CD4-positive, alpha-beta T cell (primary cell): ENCODE measurements at regions not wholly inside any gene's neighbourhood (a gene's known extent, or its start where the extent isn't known, plus 50 kb on each side); places are given as distances from the start of the nearest gene placed in this dataset.

Source experiments
- ATAC-seq: fragments of 200-7000 bp; cut with Tn5 transposase; one replicate; pipeline ENCODE4 v1.10.0; 2022; ENCODE audit warnings: mild to moderate bottlenecking; ENCODE audit not compliant: poor library complexity
- CTCF ChIA-PET: fragments of 350-600 bp; sonication (Branson Sonifier 250); formaldehyde crosslinking; loops from one replicate; lab custom pipeline; 2021; ENCODE audit warnings: antibody characterized with exemption, inconsistent platforms; lab: Charles Lee
- POLR2A ChIA-PET: fragments of 350-600 bp; sonication (Branson Sonifier 250); formaldehyde crosslinking; loops from one replicate; lab custom pipeline; 2021; ENCODE audit warnings: antibody characterized with exemption, inconsistent platforms; lab: Charles Lee
- DNase-seq, 14 experiments: peaks; one replicate each; pipeline ENCODE4 v3.0.0-alpha.2; 2013 to 2020; ENCODE audit warnings: mixed read lengths in 2 of 14
- H3K27ac ChIP-seq, 2 donors: one replicate each; pipeline versions ENCODE4 v1.5.1 to v1.7.0; 2013; ENCODE audit warnings: low read length in 2 of 2, low read depth in 1 of 2, mild to moderate bottlenecking in 1 of 2
- H3K27me3 ChIP-seq, 2 experiments: 1 replicate in 1 of 2; 2 replicates in 1 of 2; pipeline versions ENCODE4 v1.6.1 to v1.7.0; 2013; ENCODE audit warnings: low read length in 2 of 2, control low read depth in 1 of 2, mild to moderate bottlenecking in 1 of 2, moderate library complexity in 1 of 2; ENCODE audit not compliant: insufficient read depth in 2 of 2, control insufficient read depth in 1 of 2
- H3K36me3 ChIP-seq: one replicate; pipeline ENCODE4 v1.6.1; 2013; ENCODE audit warnings: low read length, control low read depth; ENCODE audit not compliant: insufficient read depth
- H3K4me1 ChIP-seq: one replicate; pipeline ENCODE4 v1.6.1; 2013; ENCODE audit warnings: low read length, control low read depth; ENCODE audit not compliant: insufficient read depth
- H3K4me3 ChIP-seq: one replicate; pipeline ENCODE4 v1.5.1; 2013; ENCODE audit warnings: mild to moderate bottlenecking, low read length, moderate library complexity
- H3K9me3 ChIP-seq, 2 experiments: 1 replicate in 1 of 2; 2 replicates in 1 of 2; pipeline versions ENCODE4 v1.6.1 to v1.7.0; 2013; ENCODE audit warnings: low read length in 2 of 2, mild to moderate bottlenecking in 2 of 2, control low read depth in 1 of 2, moderate library complexity in 1 of 2; ENCODE audit not compliant: control insufficient read depth in 1 of 2, insufficient read depth in 1 of 2
- H3K27ac Mint-ChIP-seq: one replicate; pipeline ENCODE4 v1.8.0; 2020; ENCODE audit warnings: mixed read lengths
- H3K27me3 Mint-ChIP-seq: one replicate; pipeline ENCODE4 v1.8.0; 2021; ENCODE audit warnings: mixed read lengths
- H3K36me3 Mint-ChIP-seq: one replicate; pipeline ENCODE4 v1.8.0; 2021; ENCODE audit warnings: low read depth, mixed read lengths
- H3K4me1 Mint-ChIP-seq: one replicate; pipeline ENCODE4 v1.8.0; 2021; ENCODE audit warnings: low read depth, mixed read lengths
- H3K4me3 Mint-ChIP-seq: one replicate; pipeline ENCODE4 v1.8.0; 2020; ENCODE audit warnings: mild to moderate bottlenecking, mixed read lengths
- H3K9me3 Mint-ChIP-seq: one replicate; pipeline ENCODE4 v1.8.0; 2020; ENCODE audit warnings: mixed read lengths
- CTCF ChIP-seq: fragments of 200-600 bp; IDR thresholded peaks from one replicate; pipeline ENCODE4 v1.8.0; 2022; ENCODE audit warnings: antibody characterized with exemption, mild to moderate bottlenecking
- intact Hi-C, 2 experiments: fragments of 100-400 bp; cut with DNase I in 1 of 2; cut with micrococcal nuclease in 1 of 2; formaldehyde crosslinking; loops; one replicate each; pipeline versions ENCODE4 v1.15.1 to v1.9.0; 2023 to 2025; cut with DNase I, micrococcal nuclease

GRCh38 chr13:33763021-33763420 lies 54.9 kb upstream of the RFC3 start:
- ATAC-seq (no peak), DNase-seq (no peak)
- peaks cover 0 to 6% of the 10 kb centered on the region in 2 experiments for H3K9me3 ChIP-seq
- peaks cover 6% of the 10 kb centered on the region for H3K27me3 Mint-ChIP-seq
- H3K27me3 ChIP-seq: no peaks in the 10 kb centered on the region
- ChIA-PET CTCF (interaction anchor here (0.6 kb wide), 1 partner anchor 1761 kb away, joined by 3 read pairs; no protein-coding TSS in a partner anchor), POLR2A (no interaction called here)
- no peaks in the 10 kb centered on the region for H3K4me1 ChIP-seq
- no peaks in the 10 kb centered on the region for H3K4me1 Mint-ChIP-seq
- H3K36me3 Mint-ChIP-seq: no peaks in the 10 kb centered on the region
- intact Hi-C loops: no loop called here
- H3K4me3 ChIP-seq: no peak overlapping the region
- no peaks in the 10 kb centered on the region for H3K9me3 Mint-ChIP-seq
- H3K4me3 Mint-ChIP-seq: no peak overlapping the region
- no peaks in the 10 kb centered on the region for H3K36me3 ChIP-seq
- no peak overlapping the region for H3K27ac Mint-ChIP-seq
- TF ChIP-seq CTCF: no peak
- no peak overlapping the region for H3K27ac ChIP-seq

- ATAC-seq (no peak), DNase-seq (no peak)
- H3K27me3 ChIP-seq: no peaks in the 10 kb centered on the region
- no peak overlapping the region for H3K4me3 Mint-ChIP-seq
- H3K4me3 ChIP-seq: no peak overlapping the region
- H3K27me3 Mint-ChIP-seq: peaks cover 9% of the 10 kb centered on the region
- POLR2A ChIA-PET: no interaction called here
- H3K4me1 Mint-ChIP-seq: no peaks in the 10 kb centered on the region
- H3K27ac ChIP-seq: no peak overlapping the region
- H3K36me3 ChIP-seq: no peaks in the 10 kb centered on the region
- CTCF ChIA-PET: no interaction called here
- H3K4me1 ChIP-seq: no peaks in the 10 kb centered on the region
- H3K9me3 ChIP-seq: peaks cover 0 to 6% of the 10 kb centered on the region in 2 experiments
- no peak for TF ChIP-seq CTCF
- intact Hi-C loops: no loop called here
- no peaks in the 10 kb centered on the region for H3K36me3 Mint-ChIP-seq
- no peak overlapping the region for H3K27ac Mint-ChIP-seq
- H3K9me3 Mint-ChIP-seq: no peaks in the 10 kb centered on the region
Measured at GRCh38 chr13:33764716-33765115, 53.2 kb upstream of the RFC3 start.

- Mint-ChIP-seq H3K9me3 (no peaks in the 10 kb centered on the region), H3K36me3 (no peaks in the 10 kb centered on the region), H3K4me1 (no peaks in the 10 kb centered on the region), H3K27me3 (peaks cover 9% of the 10 kb centered on the region), H3K4me3 (no peak overlapping the region), H3K27ac (no peak overlapping the region)
- Histone ChIP-seq H3K4me1 (no peaks in the 10 kb centered on the region), H3K27ac (no peak overlapping the region), H3K9me3 (peaks cover 0 to 1% of the 10 kb centered on the region in 2 experiments), H3K27me3 (no peaks in the 10 kb centered on the region), H3K4me3 (no peak overlapping the region), H3K36me3 (no peaks in the 10 kb centered on the region)
- POLR2A ChIA-PET: no interaction called here
- CTCF ChIA-PET: no interaction called here
- ATAC-seq: no peak
- intact Hi-C loops: no loop called here
- DNase-seq: no peak
- TF ChIP-seq CTCF: no peak
Measured at GRCh38 chr13:33766329-33767123, 51.4 kb upstream of the RFC3 start.
